Adrenal gland (tissue), 5 donors: ENCODE measurements at regions not wholly inside any gene's neighbourhood (a gene's known extent, or its start where the extent isn't known, plus 50 kb on each side); places are given as distances from the start of the nearest gene placed in this dataset.

Experiments
- CTCF ChIP-seq, 6 experiments: fragments of 450-650 bp in 4 of 6; fragments of 200-600 bp in 2 of 6; sonication (generic) in 1 of 6; IDR thresholded peaks; 1 replicate in 5 of 6; 2 replicates in 1 of 6; pipeline versions ENCODE4 v1.5.1 to v1.8.0; 2016 to 2021; ENCODE audit warnings: antibody characterized with exemption in 6 of 6, mild to moderate bottlenecking in 2 of 6, moderate library complexity in 1 of 6
- POLR2A ChIP-seq, 2 donors: fragments of 450-650 bp; IDR thresholded peaks; one replicate each; pipeline ENCODE4 v1.6.1; 2017; ENCODE audit warnings: antibody characterized with exemption in 2 of 2, mild to moderate bottlenecking in 2 of 2, moderate library complexity in 1 of 2
- donor health status: DM: no; HTN: no; CAD: no.

- TF ChIP-seq CTCF (IDR thresholded peaks at IDR 0.05) (no peak), POLR2A (IDR thresholded peaks at IDR 0.05) (no peak)
Observed at GRCh38 chr2:134117676-134118075, 136.2 kb upstream of the MGAT5 start.
